Kidney tubule cell (primary cell): ENCODE measurements at regions not wholly inside any gene's neighbourhood (a gene's known extent, or its start where the extent isn't known, plus 50 kb on each side); places are given as distances from the start of the nearest gene placed in this dataset.
"Not testable (repeated sequence)": the region's sequence is repeated elsewhere in the genome, so short reads cannot be mapped to it uniquely, and the experiment has no call there.

Experiments
- DNase-seq: peaks from one replicate; pipeline ENCODE4 v3.0.0-alpha.2; 2018; ENCODE audit warnings: low spot score

GRCh38 chr1:120614931-120615639, 108.7 kb upstream of the NBPF26 start:
- DNase-seq = not testable (repeated sequence)

GRCh38 chr1:120617493-120617892, 106.3 kb upstream of the NBPF26 start:
- not testable (repeated sequence) for DNase-seq

GRCh38 chr1:120619867-120620692, 103.7 kb upstream of the NBPF26 start:
- DNase-seq = not testable (repeated sequence)

DNA sequence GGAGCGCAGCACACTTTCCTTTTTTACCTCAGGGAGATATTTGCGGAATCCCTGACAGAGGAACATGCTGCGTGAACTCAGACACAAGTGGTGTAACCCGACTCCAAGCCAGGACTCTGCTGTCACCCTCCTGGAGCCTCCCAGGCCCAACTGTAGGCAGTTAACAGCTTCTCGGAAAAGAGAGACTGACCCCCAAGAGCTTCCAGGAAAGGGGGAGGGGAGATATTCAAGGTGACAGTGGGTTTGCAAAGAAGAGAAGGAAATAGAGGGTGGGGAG, 103.1 kb upstream of the NBPF26 start:
- DNase-seq = not testable (repeated sequence)

GRCh38 chr1:120621278-120621677, 102.5 kb upstream of the NBPF26 start:
- not testable (repeated sequence) for DNase-seq

GRCh38 chr1:120623539-120623938, 100.2 kb upstream of the NBPF26 start:
- DNase-seq = not testable (repeated sequence)

- not testable (repeated sequence) for DNase-seq
Observed at GRCh38 chr1:120624565-120625064, 99.1 kb upstream of the NBPF26 start.

DNA sequence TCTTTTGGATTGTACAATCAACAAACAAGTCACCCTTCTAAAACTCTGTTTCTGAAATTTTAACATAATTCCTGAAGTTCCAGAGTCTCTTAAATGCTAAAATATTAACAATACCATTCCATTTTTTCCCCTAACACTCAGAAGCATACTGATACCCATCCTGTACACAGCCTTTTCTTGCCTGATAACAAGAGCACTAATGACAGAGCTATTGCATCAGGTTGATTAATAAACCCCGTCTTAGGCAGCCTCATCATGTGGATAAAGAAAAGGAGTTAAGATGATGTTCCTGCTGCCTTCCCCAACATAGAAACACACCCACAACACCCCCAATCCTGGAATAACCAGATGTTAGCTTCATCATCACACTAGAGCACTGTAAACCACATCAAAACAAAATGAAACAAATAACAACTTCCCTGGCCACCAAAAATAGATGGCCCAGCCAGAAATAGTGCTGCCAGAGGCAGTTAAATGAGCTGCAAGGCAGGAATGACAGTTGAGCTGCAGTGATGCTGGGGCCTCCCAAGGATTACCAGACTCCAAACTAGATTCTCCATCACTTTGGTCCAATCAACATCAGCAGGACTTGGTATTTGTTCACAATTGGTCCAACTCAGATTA, 93.8 kb upstream of the NBPF26 start:
- not testable (repeated sequence) for DNase-seq

DNA sequence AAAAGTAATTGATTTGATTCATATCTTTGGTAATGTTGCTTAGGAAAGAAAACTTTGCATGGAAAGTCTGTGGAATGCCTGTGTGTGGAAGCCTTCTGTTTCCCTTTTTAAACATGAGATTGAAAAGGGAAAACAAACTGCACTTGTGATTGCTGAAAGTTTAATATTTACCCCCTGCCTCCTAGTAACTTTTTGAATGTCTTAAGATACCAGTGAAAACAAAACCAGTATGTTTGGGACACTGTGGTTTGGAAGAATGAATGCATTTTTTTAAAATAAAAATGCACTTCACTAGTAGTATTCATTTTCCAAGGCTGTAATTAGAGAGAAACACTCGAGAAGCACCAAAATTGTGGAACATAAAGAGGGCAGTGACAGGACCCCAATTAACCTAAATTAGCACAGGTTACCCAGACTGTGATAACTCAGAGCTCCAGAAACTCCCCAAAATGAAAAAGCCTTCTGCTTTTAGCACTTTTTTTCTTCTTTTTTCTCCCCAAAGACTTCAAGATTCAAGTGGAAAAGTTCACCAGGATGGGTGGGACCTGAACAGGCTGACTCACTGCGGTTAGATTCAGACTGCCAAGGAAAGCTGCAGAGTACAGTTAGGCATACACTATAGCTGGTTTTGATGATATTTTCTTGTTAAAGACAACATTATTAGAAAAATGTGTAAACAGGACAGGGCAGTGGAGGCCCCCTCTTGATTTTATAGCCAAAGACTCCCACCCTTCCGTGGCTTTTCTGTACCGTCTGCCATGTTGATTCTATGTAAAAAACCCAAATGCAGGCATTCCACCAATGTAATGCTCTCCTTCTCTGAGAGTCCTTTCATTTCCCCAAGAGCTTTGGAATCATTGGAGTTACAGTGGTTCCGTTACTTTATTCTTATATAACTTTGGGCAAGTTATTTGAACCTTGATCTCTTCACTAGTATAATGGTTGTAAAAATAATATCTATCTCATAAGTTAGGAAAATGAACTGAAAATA, 88.6 kb upstream of the NBPF26 start:
- not testable (repeated sequence) for DNase-seq

GRCh38 chr1:120640261-120641013, 83.3 kb upstream of the NBPF26 start:
- DNase-seq = not testable (repeated sequence)

DNA sequence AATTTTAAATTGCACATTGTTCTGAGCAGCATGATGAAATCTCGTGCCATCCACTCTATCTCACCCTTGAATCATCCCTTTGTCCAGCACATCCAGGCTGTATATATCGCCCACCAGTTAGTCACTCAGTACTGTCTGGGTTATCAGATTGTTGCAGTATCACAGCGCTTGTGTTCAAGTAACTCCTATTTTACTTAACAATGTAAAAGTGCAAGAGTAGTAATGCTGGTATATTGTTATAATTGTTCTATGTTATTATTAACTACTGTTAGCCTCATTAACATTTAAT, 82.8 kb upstream of the NBPF26 start:
- not testable (repeated sequence) for DNase-seq

DNA sequence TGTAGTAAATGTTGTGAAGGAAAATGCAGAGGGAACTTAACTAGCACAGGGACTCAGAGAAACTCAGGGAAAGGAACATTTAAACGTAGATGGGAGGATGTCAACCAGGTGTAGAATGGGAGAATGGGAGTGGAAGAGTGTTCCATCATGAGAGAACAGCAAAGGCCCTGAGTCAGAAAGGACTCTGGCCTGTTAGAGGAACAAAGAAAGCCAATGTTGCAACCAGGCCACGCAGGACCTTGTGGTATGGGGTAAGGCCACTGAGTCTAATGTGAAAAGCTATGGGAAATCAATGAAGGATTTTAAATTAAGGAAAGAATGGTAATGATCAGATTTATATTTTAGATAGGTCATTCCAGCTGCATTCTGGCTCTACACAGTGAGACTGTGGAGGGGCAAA, 76.6 kb upstream of the NBPF26 start:
- not testable (repeated sequence) for DNase-seq

DNA sequence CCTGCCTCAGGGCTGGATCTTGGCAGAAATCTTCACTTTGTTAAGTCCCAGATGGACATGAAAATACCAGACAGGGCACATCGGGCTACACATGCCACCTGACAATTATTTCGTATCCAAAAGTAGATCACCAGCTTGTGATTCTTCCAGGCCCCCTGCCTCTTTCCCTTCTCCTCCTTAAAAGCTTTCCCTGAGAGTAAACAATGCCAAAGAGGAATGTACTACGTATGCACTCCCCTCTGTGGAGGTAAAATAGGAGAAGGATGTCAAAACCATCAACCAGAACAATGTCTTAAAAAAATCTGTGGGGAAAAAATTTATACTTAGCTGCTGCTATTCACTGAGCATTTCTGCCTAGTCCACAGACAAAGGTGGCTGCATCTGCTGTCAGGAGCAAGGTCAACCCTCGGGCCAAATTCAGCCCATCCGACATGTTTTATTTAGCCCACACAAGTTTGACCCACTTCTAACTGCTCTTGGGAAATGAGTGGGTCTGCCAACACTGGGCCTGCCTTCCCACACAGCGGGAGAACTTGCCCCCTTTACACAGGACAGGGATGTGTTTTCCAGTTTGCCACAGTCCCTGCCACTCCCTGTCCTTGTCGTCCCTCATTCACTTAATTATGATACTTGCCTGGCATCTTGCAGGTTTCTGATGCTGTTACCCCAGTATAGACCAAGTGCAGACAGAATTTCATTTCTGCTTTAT, 74.7 kb upstream of the NBPF26 start:
- not testable (repeated sequence) for DNase-seq

- not testable (repeated sequence) for DNase-seq
Observed at GRCh38 chr1:120649730-120650129, 74.0 kb upstream of the NBPF26 start.

- not testable (repeated sequence) for DNase-seq
Observed at GRCh38 chr1:120654114-120654513, 69.6 kb upstream of the NBPF26 start.

DNA sequence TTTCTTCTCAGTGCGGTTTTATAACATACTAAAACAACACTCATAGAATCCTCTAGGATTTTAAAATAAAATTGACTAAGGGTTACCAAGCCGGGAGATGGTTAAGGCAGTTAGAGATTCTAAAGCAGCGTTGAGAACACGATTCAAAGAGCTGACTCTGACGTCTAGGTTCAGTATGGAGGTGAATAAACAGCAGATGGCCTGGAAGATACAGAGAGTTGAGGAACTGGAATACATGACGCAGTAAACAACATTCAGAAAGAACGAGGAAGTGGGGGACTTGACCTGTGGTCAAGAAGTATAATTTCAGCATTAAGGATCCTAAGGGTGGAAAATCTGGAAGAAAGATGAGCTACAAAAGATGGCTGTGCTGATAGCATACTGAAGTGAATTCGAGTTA, 68.4 kb upstream of the NBPF26 start:
- DNase-seq = not testable (repeated sequence)

GRCh38 chr1:120656116-120656515, 67.6 kb upstream of the NBPF26 start:
- not testable (repeated sequence) for DNase-seq

DNA sequence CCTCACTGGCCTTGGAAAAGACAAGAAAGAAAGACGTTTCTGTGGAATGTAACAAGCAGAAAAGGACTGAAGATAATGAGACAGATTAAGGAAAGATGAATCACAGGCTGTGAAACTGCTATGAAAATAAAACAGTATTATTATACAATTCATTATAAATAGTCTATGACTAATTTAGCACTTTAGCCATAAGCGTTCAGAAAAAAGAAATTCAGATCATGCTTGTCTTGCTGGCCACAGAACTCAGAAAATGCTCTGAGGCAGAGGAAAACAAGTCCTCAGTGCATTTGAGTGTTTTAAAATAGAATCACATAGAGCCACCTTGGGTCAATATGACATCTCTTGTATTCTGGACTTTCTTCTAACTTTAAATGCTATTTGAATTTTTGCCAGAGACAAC, 65.9 kb upstream of the NBPF26 start:
- not testable (repeated sequence) for DNase-seq

DNA sequence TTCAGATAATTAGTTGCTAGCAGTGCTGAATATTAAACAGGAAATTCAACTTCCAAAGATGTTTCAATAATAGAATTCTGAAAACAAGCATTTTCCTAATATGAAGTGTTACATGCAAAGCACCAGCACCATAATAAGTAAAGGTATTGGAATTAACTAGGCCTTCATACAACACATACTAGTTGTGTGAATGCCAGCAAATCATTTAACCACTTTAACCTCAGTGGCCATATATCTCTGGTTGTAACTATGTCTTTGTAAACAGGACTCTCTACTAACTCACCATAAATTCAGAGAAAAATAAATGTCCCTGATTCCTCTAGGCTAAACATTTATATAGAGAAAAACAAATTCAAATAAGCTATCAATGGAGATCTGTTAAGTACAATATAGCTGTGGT, 65.1 kb upstream of the NBPF26 start:
- not testable (repeated sequence) for DNase-seq

- DNase-seq = not testable (repeated sequence)
Observed at GRCh38 chr1:120659133-120659532, 64.6 kb upstream of the NBPF26 start.
